ENCODE measurements at regions not wholly inside any gene's neighbourhood (a gene's known extent, or its start where the extent isn't known, plus 50 kb on each side); places are given as distances from the start of the nearest gene placed in this dataset.

- TF ChIP-seq CTCF (conservative IDR thresholded peaks at IDR 0.05; ENCODE audit: low read depth, low read length) (no peak), EZH2 (IDR thresholded peaks at IDR 0.05; ENCODE audit: borderline replicate concordance, low read depth, low read length, poor library complexity, severe bottlenecking) (no peak)
Measured at GRCh38 chr2:105573910-105574655, 170.6 kb upstream of the NCK2 start.
